ENCODE measurements at regions not wholly inside any gene's neighbourhood (a gene's known extent, or its start where the extent isn't known, plus 50 kb on each side); places are given as distances from the start of the nearest gene placed in this dataset.

GRCh38 chrX:15136795-15137194, 133.1 kb downstream of the ASB9 start:
- Histone ChIP-seq H3K4me3 (replicated peaks in 1 of 4; ENCODE audit: control extremely low read depth in 1 of 4, insufficient read depth in 1 of 4, low read depth in 3 of 4, low read length in 4 of 4) (no peak overlapping the region), H3K4me2 (ENCODE audit: extremely low read depth, insufficient read depth, low read length) (no peak overlapping the region), H3K9ac (ENCODE audit: insufficient read depth, low read length) (no peak overlapping the region), H3K27ac (ENCODE audit: insufficient read depth, low read length) (no peak overlapping the region), H3K9me3 (ENCODE audit: control insufficient read depth, insufficient read depth, low read depth, low read length) (no peaks in the 10 kb centered on the region), H3K27me3 (ENCODE audit: control insufficient read depth, insufficient read depth, low read length) (no peaks in the 10 kb centered on the region), H3K36me3 (ENCODE audit: control insufficient read depth, insufficient read depth, low read length) (no peaks in the 10 kb centered on the region), H4K20me1 (ENCODE audit: control insufficient read depth, extremely low read depth, insufficient read depth, low read length) (no peaks in the 10 kb centered on the region), H3K4me1 (ENCODE audit: control insufficient read depth, extremely low read depth, insufficient read depth, low read length) (no peaks in the 10 kb centered on the region), H2AFZ (ENCODE audit: low read length) (no peak overlapping the region), H3K79me2 (ENCODE audit: control insufficient read depth, insufficient read depth, low read length) (no peaks in the 10 kb centered on the region)
- DNase-seq (ENCODE audit: low read depth in 2 of 2), result no peak
- TF ChIP-seq CTCF (conservative IDR thresholded peaks at IDR 0.05 in 1 of 2, IDR thresholded peaks at IDR 0.05 in 1 of 2; ENCODE audit: low read depth in 1 of 2, low read length in 2 of 2) (no peak), EZH2 (IDR thresholded peaks at IDR 0.05; ENCODE audit: low read length, missing control alignments) (no peak)

- Histone ChIP-seq H3K27me3 (ENCODE audit: control insufficient read depth, insufficient read depth, low read length) (no peaks in the 10 kb centered on the region), H3K4me2 (ENCODE audit: extremely low read depth, insufficient read depth, low read length) (no peak overlapping the region), H3K9me3 (ENCODE audit: control insufficient read depth, insufficient read depth, low read depth, low read length) (no peaks in the 10 kb centered on the region), H3K79me2 (ENCODE audit: control insufficient read depth, insufficient read depth, low read length) (no peaks in the 10 kb centered on the region), H2AFZ (ENCODE audit: low read length) (no peak overlapping the region), H3K27ac (ENCODE audit: insufficient read depth, low read length) (no peak overlapping the region), H3K4me1 (ENCODE audit: control insufficient read depth, extremely low read depth, insufficient read depth, low read length) (no peaks in the 10 kb centered on the region), H4K20me1 (ENCODE audit: control insufficient read depth, extremely low read depth, insufficient read depth, low read length) (no peaks in the 10 kb centered on the region), H3K9ac (ENCODE audit: insufficient read depth, low read length) (no peak overlapping the region), H3K4me3 (replicated peaks in 1 of 4; ENCODE audit: control extremely low read depth in 1 of 4, insufficient read depth in 1 of 4, low read depth in 3 of 4, low read length in 4 of 4) (no peak overlapping the region), H3K36me3 (ENCODE audit: control insufficient read depth, insufficient read depth, low read length) (no peaks in the 10 kb centered on the region)
- no peak for DNase-seq (ENCODE audit: low read depth in 2 of 2)
- no peak for TF ChIP-seq EZH2 (IDR thresholded peaks at IDR 0.05; ENCODE audit: low read length, missing control alignments)
- TF ChIP-seq CTCF (conservative IDR thresholded peaks at IDR 0.05 in 1 of 2, IDR thresholded peaks at IDR 0.05 in 1 of 2; ENCODE audit: low read depth in 1 of 2, low read length in 2 of 2), result no peak
Observed at GRCh38 chrX:15129412-15129811, 140.5 kb downstream of the ASB9 start.

- no peak overlapping the region for H3K9ac ChIP-seq (ENCODE audit: insufficient read depth, low read length)
- H3K4me3 ChIP-seq (replicated peaks in 1 of 4; ENCODE audit: control extremely low read depth in 1 of 4, insufficient read depth in 1 of 4, low read depth in 3 of 4, low read length in 4 of 4), result no peak overlapping the region
- no peaks in the 10 kb centered on the region for H3K9me3 ChIP-seq (ENCODE audit: control insufficient read depth, insufficient read depth, low read depth, low read length)
- H3K36me3 ChIP-seq (ENCODE audit: control insufficient read depth, insufficient read depth, low read length), result no peaks in the 10 kb centered on the region
- H4K20me1 ChIP-seq (ENCODE audit: control insufficient read depth, extremely low read depth, insufficient read depth, low read length), result no peaks in the 10 kb centered on the region
- H3K27me3 ChIP-seq (ENCODE audit: control insufficient read depth, insufficient read depth, low read length), result no peaks in the 10 kb centered on the region
- TF ChIP-seq CTCF (conservative IDR thresholded peaks at IDR 0.05 in 1 of 2, IDR thresholded peaks at IDR 0.05 in 1 of 2; ENCODE audit: low read depth in 1 of 2, low read length in 2 of 2), result no peak
- no peak for TF ChIP-seq EZH2 (IDR thresholded peaks at IDR 0.05; ENCODE audit: low read length, missing control alignments)
- DNase-seq (ENCODE audit: low read depth in 2 of 2), result no peak
- no peaks in the 10 kb centered on the region for H3K79me2 ChIP-seq (ENCODE audit: control insufficient read depth, insufficient read depth, low read length)
- H3K27ac ChIP-seq (ENCODE audit: insufficient read depth, low read length), result no peak overlapping the region
- H3K4me1 ChIP-seq (ENCODE audit: control insufficient read depth, extremely low read depth, insufficient read depth, low read length), result no peaks in the 10 kb centered on the region
- H3K4me2 ChIP-seq (ENCODE audit: extremely low read depth, insufficient read depth, low read length), result no peak overlapping the region
- H2AFZ ChIP-seq (ENCODE audit: low read length), result no peak overlapping the region
Observed at GRCh38 chrX:15128861-15129260, 141.0 kb downstream of the ASB9 start.

All from fibroblast of lung (primary cell).